Chondrocyte (in vitro differentiated cells): ENCODE measurements at regions not wholly inside any gene's neighbourhood (a gene's known extent, or its start where the extent isn't known, plus 50 kb on each side); places are given as distances from the start of the nearest gene placed in this dataset.

ENCODE experiments used
- DNase-seq: peaks from one replicate; pipeline ENCODE4 v3.0.0; 2021; ENCODE audit warnings: mixed read lengths, low spot score
- H3K27ac Mint-ChIP-seq: one replicate; pipeline ENCODE4 v1.8.0; 2021; ENCODE audit warnings: mild to moderate bottlenecking, moderate library complexity, mixed read lengths; ENCODE audit not compliant: unreplicated experiment
- H3K27me3 Mint-ChIP-seq: 2 replicates; pipeline ENCODE4 v1.8.0; 2021; ENCODE audit warnings: low read depth, mixed read lengths
- H3K36me3 Mint-ChIP-seq: 2 replicates; pipeline ENCODE4 v1.8.0; 2021; ENCODE audit warnings: low read depth, mixed read lengths
- H3K4me1 Mint-ChIP-seq: 2 replicates; pipeline ENCODE4 v1.8.0; 2021; ENCODE audit warnings: low read depth, mild to moderate bottlenecking, mixed read lengths
- H3K4me3 Mint-ChIP-seq: one replicate; pipeline ENCODE4 v1.8.0; 2021; ENCODE audit warnings: mild to moderate bottlenecking, moderate library complexity, mixed read lengths; ENCODE audit not compliant: unreplicated experiment
- H3K9me3 Mint-ChIP-seq: 2 replicates; pipeline ENCODE4 v1.8.0; 2021; ENCODE audit warnings: low read depth, mixed read lengths
- CTCF ChIP-seq: fragments of 200-600 bp; sonication (generic); IDR thresholded peaks from 2 replicates; pipeline ENCODE4 v1.5.0; 2021; ENCODE audit warnings: antibody characterized with exemption, mild to moderate bottlenecking, moderate library complexity

GRCh38 chr9:86602715-86603114 is 248.5 kb upstream of the TUT7 start:
- Mint-ChIP-seq H3K4me3 (no peak overlapping the region), H3K9me3 (no peaks in the 10 kb centered on the region), H3K4me1 (peaks cover 61% of the 10 kb centered on the region), H3K36me3 (no peaks in the 10 kb centered on the region), H3K27ac (peak overlapping the region; percentile 45), H3K27me3 (no peaks in the 10 kb centered on the region)
- no peak for DNase-seq
- TF ChIP-seq CTCF: no peak

GRCh38 chr9:86601697-86602096 is 247.5 kb upstream of the TUT7 start:
- Mint-ChIP-seq H3K36me3 (no peaks in the 10 kb centered on the region), H3K4me3 (no peak overlapping the region), H3K27ac (no peak overlapping the region), H3K27me3 (no peaks in the 10 kb centered on the region), H3K4me1 (peaks cover 63% of the 10 kb centered on the region), H3K9me3 (peaks cover 4% of the 10 kb centered on the region)
- DNase-seq: no peak
- TF ChIP-seq CTCF: no peak

GRCh38 chr9:86600977-86601376 is 246.8 kb upstream of the TUT7 start:
- DNase-seq: no peak
- Mint-ChIP-seq H3K27ac (no peak overlapping the region), H3K27me3 (no peaks in the 10 kb centered on the region), H3K9me3 (peaks cover 4% of the 10 kb centered on the region), H3K4me3 (no peak overlapping the region), H3K4me1 (peaks cover 63% of the 10 kb centered on the region), H3K36me3 (no peaks in the 10 kb centered on the region)
- TF ChIP-seq CTCF: no peak

- H3K27me3 Mint-ChIP-seq: no peaks in the 10 kb centered on the region
- no peak for DNase-seq
- H3K9me3 Mint-ChIP-seq: peaks cover 4% of the 10 kb centered on the region
- no peaks in the 10 kb centered on the region for H3K36me3 Mint-ChIP-seq
- TF ChIP-seq CTCF: no peak
- peaks cover 61% of the 10 kb centered on the region for H3K4me1 Mint-ChIP-seq
- no peak overlapping the region for H3K4me3 Mint-ChIP-seq
- H3K27ac Mint-ChIP-seq: no peak overlapping the region
These were observed 246.1 kb upstream of the TUT7 start for GRCh38 chr9:86600291-86600690.

- Mint-ChIP-seq H3K4me3 (no peak overlapping the region), H3K4me1 (peaks cover 53% of the 10 kb centered on the region), H3K27ac (no peak overlapping the region)
These were observed 245.4 kb upstream of the TUT7 start for GRCh38 chr9:86599561-86599960.

More at GRCh38 chr9:86599561-86599960, 245.4 kb upstream of the TUT7 start:
- Mint-ChIP-seq H3K36me3 (no peaks in the 10 kb centered on the region), H3K9me3 (peaks cover 4% of the 10 kb centered on the region), H3K27me3 (no peaks in the 10 kb centered on the region)
- DNase-seq: no peak
- no peak for TF ChIP-seq CTCF
